Stimulated activated CD8-positive, alpha-beta memory T cell treated with anti-CD3 and anti-CD28 coated beads, Interleukin-15, amount 100 ng/mL, for 24 hours (primary cell): ENCODE measurements at regions not wholly inside any gene's neighbourhood (a gene's known extent, or its start where the extent isn't known, plus 50 kb on each side); places are given as distances from the start of the nearest gene placed in this dataset.
"Not testable (repeated sequence)": the region's sequence is repeated elsewhere in the genome, so short reads cannot be mapped to it uniquely, and the experiment has no call there.

ENCODE experiments used
- DNase-seq: peaks from one replicate; pipeline ENCODE4 v3.0.0-alpha.2; 2020; ENCODE audit warnings: low read depth

- DNase-seq = not testable (repeated sequence)
Observed at GRCh38 chr12:8282181-8282580, 54.8 kb upstream of the FAM90A1 start.

GRCh38 chr12:8285681-8286080, 58.3 kb upstream of the FAM90A1 start:
- not testable (repeated sequence) for DNase-seq

GRCh38 chr12:8291764-8292163, 64.3 kb upstream of the FAM90A1 start:
- not testable (repeated sequence) for DNase-seq

GRCh38 chr12:8294662-8295061, 67.2 kb upstream of the FAM90A1 start:
- not testable (repeated sequence) for DNase-seq

GRCh38 chr12:8308611-8309010, 81.2 kb upstream of the FAM90A1 start:
- not testable (repeated sequence) for DNase-seq

- DNase-seq = not testable (repeated sequence)
Observed at GRCh38 chr12:8315997-8316396, 88.6 kb upstream of the FAM90A1 start.

- not testable (repeated sequence) for DNase-seq
Observed at GRCh38 chr12:8317675-8318074, 90.3 kb upstream of the FAM90A1 start.

GRCh38 chr12:8320251-8320730, 92.9 kb upstream of the FAM90A1 start:
- not testable (repeated sequence) for DNase-seq

- DNase-seq = not testable (repeated sequence)
Observed at GRCh38 chr12:8320791-8321370, 93.5 kb upstream of the FAM90A1 start.

- not testable (repeated sequence) for DNase-seq
Observed at GRCh38 chr12:8325145-8325839, 97.9 kb upstream of the FAM90A1 start.

GRCh38 chr12:8328835-8329234, 101.4 kb upstream of the FAM90A1 start:
- not testable (repeated sequence) for DNase-seq

- DNase-seq = not testable (repeated sequence)
Observed at GRCh38 chr12:8332373-8332772, 105.0 kb upstream of the FAM90A1 start.

GRCh38 chr12:8351073-8351472, 104.7 kb upstream of the CLEC6A start:
- DNase-seq = not testable (repeated sequence)

- not testable (repeated sequence) for DNase-seq
Observed at GRCh38 chr12:8354741-8355140, 101.0 kb upstream of the CLEC6A start.

GRCh38 chr12:8355531-8355930, 100.2 kb upstream of the CLEC6A start:
- not testable (repeated sequence) for DNase-seq

- DNase-seq = not testable (repeated sequence)
Observed at GRCh38 chr12:8373744-8374143, 82.0 kb upstream of the CLEC6A start.

- DNase-seq = not testable (repeated sequence)
Observed at GRCh38 chr12:8375122-8375521, 80.6 kb upstream of the CLEC6A start.

- DNase-seq = not testable (repeated sequence)
Observed at GRCh38 chr12:8377756-8378155, 78.0 kb upstream of the CLEC6A start.

- not testable (repeated sequence) for DNase-seq
Observed at GRCh38 chr12:8382556-8382955, 73.2 kb upstream of the CLEC6A start.

GRCh38 chr12:8384686-8385085, 71.1 kb upstream of the CLEC6A start:
- DNase-seq = not testable (repeated sequence)

GRCh38 chr12:8385431-8385830, 70.3 kb upstream of the CLEC6A start:
- DNase-seq = not testable (repeated sequence)

GRCh38 chr12:8386661-8387060, 69.1 kb upstream of the CLEC6A start:
- not testable (repeated sequence) for DNase-seq

- DNase-seq = not testable (repeated sequence)
Observed at GRCh38 chr12:8389296-8389695, 66.5 kb upstream of the CLEC6A start.
